ENCODE measurements at regions not wholly inside any gene's neighbourhood (a gene's known extent, or its start where the extent isn't known, plus 50 kb on each side); places are given as distances from the start of the nearest gene placed in this dataset.

DNA sequence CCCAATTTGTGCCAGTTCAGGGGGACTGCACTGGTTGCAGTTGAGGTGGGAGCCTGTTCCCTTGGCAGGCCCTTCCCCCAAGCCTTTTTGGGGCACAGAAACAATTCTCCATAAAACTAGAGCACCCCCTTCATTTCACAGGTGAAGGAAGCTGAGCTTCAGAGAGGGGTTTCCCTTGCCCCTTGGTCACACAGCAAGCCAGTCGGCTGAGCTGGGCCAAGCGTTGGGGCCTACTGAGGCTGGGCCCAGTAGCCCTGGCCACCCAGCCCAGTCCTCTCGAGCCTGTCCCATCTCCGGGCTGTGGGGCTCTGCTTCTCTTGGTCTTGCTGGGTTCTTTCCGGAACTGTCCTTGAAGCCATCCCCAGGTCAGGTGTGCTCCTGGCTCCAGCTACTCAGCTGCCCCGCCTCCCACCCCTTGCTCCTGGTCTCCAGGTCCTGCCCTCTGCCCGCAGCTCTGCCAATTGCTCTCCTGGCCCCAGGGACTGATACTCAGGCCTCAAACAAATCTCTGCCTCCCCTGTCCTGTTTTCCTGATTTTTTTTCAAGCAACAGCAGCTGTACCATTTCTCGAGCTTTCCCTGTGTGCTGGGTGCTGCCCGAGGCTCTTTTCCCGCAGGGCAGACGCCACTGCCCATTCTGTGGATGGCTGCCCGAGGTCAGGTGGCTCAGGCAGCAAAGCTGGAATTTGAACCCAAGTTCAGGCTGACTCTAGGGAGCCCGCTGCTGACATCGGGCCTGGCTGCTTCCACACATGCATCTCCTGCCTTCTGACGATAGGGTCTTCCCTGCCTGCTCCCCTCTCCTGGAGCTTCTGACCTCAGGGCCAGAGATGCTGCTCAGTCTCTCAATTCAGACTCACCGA is 87.4 kb upstream of the NKD1 start:
- ChIA-PET CTCF (interaction anchor here (1.2 kb wide), 1 partner anchor 12 kb away, joined by 3 read pairs; no protein-coding TSS in a partner anchor), POLR2A (no interaction called here)
- no peak for DNase-seq (ENCODE audit: extremely low spot score)
- TF ChIP-seq, protein P1, sequence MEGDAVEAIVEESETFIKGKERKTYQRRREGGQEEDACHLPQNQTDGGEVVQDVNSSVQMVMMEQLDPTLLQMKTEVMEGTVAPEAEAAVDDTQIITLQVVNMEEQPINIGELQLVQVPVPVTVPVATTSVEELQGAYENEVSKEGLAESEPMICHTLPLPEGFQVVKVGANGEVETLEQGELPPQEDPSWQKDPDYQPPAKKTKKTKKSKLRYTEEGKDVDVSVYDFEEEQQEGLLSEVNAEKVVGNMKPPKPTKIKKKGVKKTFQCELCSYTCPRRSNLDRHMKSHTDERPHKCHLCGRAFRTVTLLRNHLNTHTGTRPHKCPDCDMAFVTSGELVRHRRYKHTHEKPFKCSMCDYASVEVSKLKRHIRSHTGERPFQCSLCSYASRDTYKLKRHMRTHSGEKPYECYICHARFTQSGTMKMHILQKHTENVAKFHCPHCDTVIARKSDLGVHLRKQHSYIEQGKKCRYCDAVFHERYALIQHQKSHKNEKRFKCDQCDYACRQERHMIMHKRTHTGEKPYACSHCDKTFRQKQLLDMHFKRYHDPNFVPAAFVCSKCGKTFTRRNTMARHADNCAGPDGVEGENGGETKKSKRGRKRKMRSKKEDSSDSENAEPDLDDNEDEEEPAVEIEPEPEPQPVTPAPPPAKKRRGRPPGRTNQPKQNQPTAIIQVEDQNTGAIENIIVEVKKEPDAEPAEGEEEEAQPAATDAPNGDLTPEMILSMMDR (IDR thresholded peaks at IDR 0.05; ENCODE audit: control extremely low read depth, extremely low read depth, low read depth, missing control alignments), result no peak

DNA sequence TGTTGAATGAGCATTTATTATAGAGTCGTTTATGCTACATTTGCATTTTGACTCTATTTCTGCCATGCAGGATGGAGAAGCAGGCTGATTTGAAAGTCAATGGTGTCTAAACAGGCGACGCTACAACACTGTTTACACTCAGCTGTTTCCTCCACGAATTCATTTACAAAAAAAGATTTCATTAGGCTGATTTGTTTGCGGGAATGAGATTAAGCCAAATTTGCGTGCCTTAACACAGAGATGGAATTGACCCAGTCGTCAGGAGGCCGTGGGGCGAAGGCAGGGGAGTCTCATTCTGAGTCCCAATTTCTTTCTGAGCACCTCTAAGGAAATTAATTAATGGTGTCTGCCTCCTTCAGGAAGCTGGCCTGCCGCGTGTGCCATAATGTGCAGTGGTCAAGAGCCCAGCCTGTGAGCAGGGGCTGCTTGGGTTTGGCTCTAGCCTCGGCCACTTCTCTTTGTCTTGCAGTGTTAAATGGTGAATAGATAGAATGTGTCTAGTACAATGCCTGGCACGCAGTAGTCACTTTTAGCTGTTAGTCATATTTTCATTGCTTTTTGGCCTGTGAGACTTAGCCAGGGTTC is 88.6 kb upstream of the NKD1 start:
- CTCF ChIA-PET, result interaction anchor here (0.9 to 1.4 kb wide), 3 partner anchors 16 to 56 kb away, joined by 3 read pairs; no protein-coding TSS in a partner anchor
- TF ChIP-seq, protein P1 (IDR thresholded peaks at IDR 0.05; ENCODE audit: control extremely low read depth, extremely low read depth, low read depth, missing control alignments), result no peak
- no peak for DNase-seq (ENCODE audit: extremely low spot score)
- POLR2A ChIA-PET, result no interaction called here

DNA sequence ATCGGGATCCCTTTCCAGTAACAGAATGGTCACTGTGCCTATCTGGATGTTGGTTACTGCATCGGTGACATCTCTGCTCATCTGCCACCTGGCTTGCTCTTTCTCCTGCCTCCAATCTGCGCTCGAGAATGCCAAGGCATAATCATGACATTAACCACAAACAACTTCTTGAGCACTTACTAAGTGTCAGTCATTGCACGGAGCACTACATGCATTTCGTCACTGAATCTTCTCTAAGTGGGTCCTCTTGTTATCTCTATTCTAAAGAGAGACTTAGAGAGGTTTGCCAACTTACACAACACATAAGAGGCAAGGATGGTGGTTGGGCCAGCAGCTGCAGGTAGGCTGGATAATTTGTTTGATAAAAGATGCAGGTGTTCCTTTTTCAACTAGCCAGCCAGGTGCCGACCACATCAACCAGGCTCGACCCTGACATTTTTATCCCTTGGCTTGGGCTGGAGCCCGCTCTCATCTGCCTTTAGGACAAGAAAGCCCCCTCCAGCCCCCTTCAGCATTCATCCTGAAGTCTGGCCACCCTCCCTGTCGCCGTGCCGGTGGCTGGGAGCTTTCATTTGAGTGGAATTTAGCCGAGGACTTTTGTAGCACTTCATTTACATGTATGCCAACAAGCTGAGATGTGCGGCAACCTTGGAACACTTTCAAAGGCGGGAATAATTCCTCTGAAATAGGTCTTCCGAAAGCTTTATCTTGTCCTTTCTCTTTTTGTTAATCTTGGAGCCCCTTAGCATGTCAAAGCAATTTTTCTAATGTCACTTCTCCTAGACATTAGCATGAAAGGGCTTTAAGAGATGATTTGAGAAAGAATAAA is 89.3 kb upstream of the NKD1 start:
- TF ChIP-seq, protein P1 (IDR thresholded peaks at IDR 0.05; ENCODE audit: control extremely low read depth, extremely low read depth, low read depth, missing control alignments), result no peak
- POLR2A ChIA-PET, result no interaction called here
- DNase-seq (ENCODE audit: extremely low spot score), result no peak
- CTCF ChIA-PET, result interaction anchor here (0.9 to 1.4 kb wide), 3 partner anchors 15 to 55 kb away, joined by 3 read pairs; no protein-coding TSS in a partner anchor

DNA sequence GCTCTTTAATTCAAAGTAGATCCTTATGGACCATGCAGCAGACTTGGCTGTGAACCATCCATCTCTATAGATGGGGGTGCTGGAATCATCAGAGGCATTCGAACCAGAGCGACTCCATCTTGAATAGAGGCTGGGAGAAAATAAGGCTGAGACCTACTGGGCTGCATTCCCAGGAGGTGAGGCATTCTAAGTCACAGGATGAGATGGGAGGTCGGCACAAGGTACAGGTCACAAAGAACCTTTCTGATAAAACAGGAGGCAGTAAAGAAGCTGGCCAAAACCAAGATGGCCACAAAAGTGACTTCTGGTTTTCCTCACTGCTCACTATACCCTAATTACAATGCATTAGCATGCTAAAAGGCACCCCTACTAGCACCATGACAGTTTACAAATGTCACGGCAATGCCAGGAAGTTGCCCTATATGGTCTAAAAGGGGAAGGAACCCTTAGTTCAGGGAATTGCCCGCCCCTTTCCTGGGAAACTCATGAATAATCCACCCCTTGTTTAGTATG is 89.2 kb upstream of the BRD7 start:
- TF ChIP-seq, protein P1 (IDR thresholded peaks at IDR 0.05; ENCODE audit: control extremely low read depth, extremely low read depth, low read depth, missing control alignments), result no peak
- CTCF ChIA-PET, result interaction anchor here (1.2 kb wide), 1 partner anchor 14 kb away, joined by 3 read pairs; no protein-coding TSS in a partner anchor
- DNase-seq (ENCODE audit: extremely low spot score), result no peak
- POLR2A ChIA-PET, result no interaction called here

DNA sequence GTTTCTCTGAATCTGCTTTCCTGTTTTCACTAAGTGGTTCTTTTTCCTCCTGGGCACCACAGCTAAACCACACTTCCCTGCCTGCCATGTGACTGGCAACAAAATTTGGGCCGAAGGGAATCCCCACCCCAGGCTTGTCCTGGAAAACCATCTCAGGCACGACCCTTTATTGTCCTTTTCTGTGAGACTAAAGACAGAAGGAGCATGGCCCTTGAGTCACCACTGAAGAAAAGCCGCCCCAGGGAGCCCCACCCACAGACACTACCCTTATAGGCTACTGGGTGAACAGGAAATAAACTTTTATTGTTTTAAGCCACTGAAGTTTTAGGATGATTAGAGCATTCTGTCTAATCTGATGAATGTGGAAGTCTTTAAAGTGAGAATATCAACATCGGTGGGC is 88.6 kb upstream of the BRD7 start:
- DNase-seq (ENCODE audit: extremely low spot score), result no peak
- CTCF ChIA-PET, result interaction anchor here (1.2 kb wide), 1 partner anchor 15 kb away, joined by 3 read pairs; no protein-coding TSS in a partner anchor
- TF ChIP-seq, protein P1 (IDR thresholded peaks at IDR 0.05; ENCODE audit: control extremely low read depth, extremely low read depth, low read depth, missing control alignments), result no peak
- POLR2A ChIA-PET, result no interaction called here

Data from GM10248 (cell line).